ENCODE measurements at regions not wholly inside any gene's neighbourhood (a gene's known extent, or its start where the extent isn't known, plus 50 kb on each side); places are given as distances from the start of the nearest gene placed in this dataset.
A peak's percentile ranks its signal among the peaks of the same experiment; 100 is the strongest.
"Not testable (repeated sequence)": the region's sequence is repeated elsewhere in the genome, so short reads cannot be mapped to it uniquely, and the experiment has no call there.

DNA sequence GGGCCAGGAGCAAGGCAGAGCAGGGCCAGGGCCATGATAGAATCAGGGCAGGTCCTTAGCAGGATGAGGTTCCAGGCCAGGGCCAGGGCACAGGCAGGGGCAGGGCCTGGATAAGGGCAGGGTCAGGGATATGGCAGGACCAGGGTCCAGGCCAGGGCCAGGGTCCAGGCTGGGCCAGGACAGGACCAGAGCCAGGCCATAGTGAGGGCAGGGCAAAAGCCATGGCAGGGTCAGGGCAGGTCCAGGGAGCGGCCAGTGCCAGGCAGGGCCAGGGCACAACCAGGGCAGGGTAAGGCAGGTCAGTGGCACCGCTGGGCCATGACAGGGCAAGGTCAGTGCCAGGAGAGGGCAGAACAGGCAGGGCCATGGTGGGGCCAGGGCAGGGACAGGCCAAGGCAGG is 152.2 kb downstream of the LIPI start:
- no peak overlapping the region for H3K27ac Mint-ChIP-seq
- no peaks in the 10 kb centered on the region for H3K9me3 Mint-ChIP-seq
- ATAC-seq (ENCODE audit: low read depth) (no peak), DNase-seq (no peak)
- H3K27me3 Mint-ChIP-seq, result no peaks in the 10 kb centered on the region
- POLR2A ChIA-PET, result no interaction called here
- no peak overlapping the region for H3K4me3 Mint-ChIP-seq
- H3K36me3 Mint-ChIP-seq, result peaks cover 13% of the 10 kb centered on the region
- H3K4me1 Mint-ChIP-seq, result no peaks in the 10 kb centered on the region

DNA sequence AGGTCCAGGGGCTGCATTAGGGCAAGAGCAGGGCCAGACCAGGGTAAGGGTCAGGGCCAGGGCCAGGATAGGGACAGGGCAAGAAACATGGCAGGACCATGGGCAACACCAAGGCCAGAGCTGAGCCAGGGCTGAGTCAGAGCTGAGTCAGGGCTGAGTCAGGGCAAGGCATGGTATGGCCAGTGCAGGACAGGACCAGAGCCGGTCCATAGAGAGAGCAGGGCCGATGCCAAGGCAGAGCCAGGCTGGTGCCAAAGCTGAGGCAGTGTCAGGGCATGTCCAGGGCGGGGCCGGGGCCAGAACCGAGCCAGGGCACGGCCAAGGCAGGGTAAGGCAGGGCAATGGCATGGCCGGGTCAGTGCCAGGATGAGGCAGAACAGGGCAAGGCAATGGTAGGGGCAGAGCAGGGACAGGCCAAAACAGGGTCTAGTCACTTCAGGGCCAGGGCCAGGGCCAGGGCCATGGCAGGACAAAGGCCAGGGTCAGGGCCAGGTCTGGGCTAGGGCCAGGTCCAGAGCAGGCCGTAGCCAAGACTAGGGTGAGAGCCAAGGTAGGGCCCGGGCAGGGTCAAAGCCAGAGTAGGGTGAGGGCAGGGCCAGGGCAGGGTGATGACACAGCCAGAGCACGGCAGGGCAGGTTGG is 152.8 kb downstream of the LIPI start:
- H3K4me1 Mint-ChIP-seq; H3K9me3 Mint-ChIP-seq; POLR2A ChIA-PET; H3K27me3 Mint-ChIP-seq; ATAC-seq (ENCODE audit: low read depth); DNase-seq; H3K4me3 Mint-ChIP-seq: not testable (repeated sequence)
- peak overlapping the region; percentile 42 for H3K27ac Mint-ChIP-seq
- H3K36me3 Mint-ChIP-seq, result peaks cover 11% of the 10 kb centered on the region

DNA sequence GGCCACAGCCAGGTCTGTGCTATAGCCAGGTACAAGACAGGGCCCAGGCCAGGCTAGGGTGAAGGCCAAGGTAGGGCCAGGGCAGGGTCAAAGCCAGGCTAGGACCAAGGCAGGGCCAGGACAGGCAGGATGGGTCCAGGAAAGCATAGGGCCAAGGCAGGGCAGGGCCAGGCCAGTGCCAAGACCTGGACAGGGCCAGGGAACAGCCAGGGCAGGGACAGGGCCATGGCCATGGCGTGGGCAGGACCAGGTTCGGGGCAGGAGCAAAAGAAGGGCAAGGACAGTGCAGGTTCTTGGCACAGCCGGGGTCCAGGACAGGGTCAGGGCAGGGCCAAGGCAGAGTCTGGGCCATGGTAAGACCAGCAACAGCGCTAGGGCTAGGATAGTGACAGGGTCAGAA is 153.4 kb downstream of the LIPI start:
- no peak for DNase-seq
- Mint-ChIP-seq H3K4me1 (no peaks in the 10 kb centered on the region), H3K4me3 (no peak overlapping the region), H3K9me3 (no peaks in the 10 kb centered on the region), H3K27me3 (no peaks in the 10 kb centered on the region), H3K36me3 (peaks cover 10% of the 10 kb centered on the region), H3K27ac (peak overlapping the region; percentile 42)
- POLR2A ChIA-PET, result no interaction called here
- ATAC-seq (ENCODE audit: low read depth), result no peak

DNA sequence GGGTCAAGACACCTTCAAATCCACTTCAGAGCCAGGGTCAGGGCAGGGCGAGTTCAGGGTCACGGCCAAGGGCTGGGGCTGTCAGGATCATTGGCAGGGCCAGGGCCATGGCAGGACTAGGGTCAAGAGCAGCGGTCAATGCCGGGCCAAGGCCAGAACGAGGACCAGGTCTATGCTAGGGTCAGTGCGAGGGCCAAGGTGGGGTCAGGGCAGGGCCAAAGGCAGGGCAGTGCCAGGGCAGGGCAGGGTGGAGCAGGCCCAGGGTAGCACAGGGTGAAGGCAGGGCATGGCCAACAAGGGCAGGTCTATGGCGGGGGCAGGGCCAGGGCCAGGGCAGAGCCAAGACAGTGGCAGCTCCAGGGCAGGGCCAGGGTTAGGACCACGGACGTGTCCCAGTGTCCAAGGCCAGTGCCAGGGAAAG is 154.0 kb downstream of the LIPI start:
- no peaks in the 10 kb centered on the region for H3K27me3 Mint-ChIP-seq
- no peaks in the 10 kb centered on the region for H3K9me3 Mint-ChIP-seq
- no peak overlapping the region for H3K27ac Mint-ChIP-seq
- no peaks in the 10 kb centered on the region for H3K4me1 Mint-ChIP-seq
- peaks cover 10% of the 10 kb centered on the region for H3K36me3 Mint-ChIP-seq
- POLR2A ChIA-PET, result no interaction called here
- ATAC-seq (ENCODE audit: low read depth) (no peak), DNase-seq (no peak)
- H3K4me3 Mint-ChIP-seq, result no peak overlapping the region

DNA sequence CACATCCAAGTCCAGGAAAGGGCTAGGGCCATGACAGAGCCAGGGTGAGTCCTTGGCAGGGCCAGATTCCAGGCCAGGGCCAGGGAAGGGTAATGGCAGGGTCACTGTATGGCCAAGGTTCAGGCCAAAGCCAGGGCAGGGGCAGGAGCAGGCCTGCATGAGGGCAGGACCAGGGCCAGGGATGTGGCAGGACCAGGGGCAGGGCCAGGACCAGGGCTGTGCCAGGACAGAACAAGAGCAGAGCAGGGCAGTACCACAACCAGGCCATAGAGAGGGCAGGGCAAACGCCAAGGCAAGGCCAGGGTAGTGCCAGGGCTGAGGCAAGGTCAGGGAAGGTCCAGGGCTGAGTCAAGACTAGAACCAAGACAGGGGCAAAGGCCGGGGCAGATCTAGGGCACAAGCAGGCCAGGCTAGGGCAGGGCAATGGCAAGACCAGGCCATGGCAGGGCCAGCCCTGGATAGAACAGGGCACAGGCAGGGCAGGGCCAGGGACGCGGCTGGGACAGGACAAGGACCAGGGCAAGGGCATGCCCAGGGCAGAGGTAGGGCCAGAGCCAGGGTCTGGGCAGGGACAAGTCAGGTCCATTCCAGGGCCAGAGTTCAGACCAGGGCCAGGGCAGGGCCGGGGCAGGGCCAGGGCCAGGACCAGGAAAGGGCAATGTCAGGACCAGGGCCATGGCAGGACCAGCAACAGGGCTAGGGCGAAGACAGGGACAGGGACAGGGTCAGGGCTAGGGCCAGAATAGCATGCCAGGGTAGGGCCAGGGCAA is 154.8 kb downstream of the LIPI start:
- POLR2A ChIA-PET, H3K27me3 Mint-ChIP-seq: not testable (repeated sequence)

DNA sequence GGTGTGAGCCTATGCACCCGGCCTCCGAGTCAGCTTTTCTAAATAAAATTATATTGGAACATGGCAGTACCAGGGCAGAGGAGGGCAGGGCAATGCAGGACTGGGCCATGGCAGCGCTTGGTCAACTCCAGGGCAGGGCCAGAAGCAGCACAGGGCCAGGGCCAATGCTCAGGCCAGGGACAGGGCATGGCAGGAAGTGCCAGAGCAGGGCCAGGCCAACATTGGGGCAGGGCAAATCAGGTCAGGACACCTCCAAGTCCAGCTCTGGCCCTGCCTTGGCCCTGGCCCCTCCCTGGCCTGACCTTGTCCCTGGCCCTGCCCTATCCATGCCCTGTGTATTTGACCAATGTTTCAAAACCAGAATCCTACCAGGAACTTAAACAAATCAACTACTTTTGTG is 156.1 kb downstream of the LIPI start:
- no peaks in the 10 kb centered on the region for H3K27me3 Mint-ChIP-seq
- DNase-seq (no peak), ATAC-seq (ENCODE audit: low read depth) (no peak)
- H3K9me3 Mint-ChIP-seq, result no peaks in the 10 kb centered on the region
- peaks cover 2% of the 10 kb centered on the region for H3K36me3 Mint-ChIP-seq
- H3K4me1 Mint-ChIP-seq, result peaks cover 2% of the 10 kb centered on the region
- POLR2A ChIA-PET, result no interaction called here
- H3K4me3 Mint-ChIP-seq, result no peak overlapping the region
- no peak overlapping the region for H3K27ac Mint-ChIP-seq

More for the DNA sequence above, 154.8 kb downstream of the LIPI start:
- not testable (repeated sequence) for H3K4me1 Mint-ChIP-seq; H3K9me3 Mint-ChIP-seq; H3K36me3 Mint-ChIP-seq; H3K4me3 Mint-ChIP-seq; DNase-seq; H3K27ac Mint-ChIP-seq; ATAC-seq (ENCODE audit: low read depth)

DNA sequence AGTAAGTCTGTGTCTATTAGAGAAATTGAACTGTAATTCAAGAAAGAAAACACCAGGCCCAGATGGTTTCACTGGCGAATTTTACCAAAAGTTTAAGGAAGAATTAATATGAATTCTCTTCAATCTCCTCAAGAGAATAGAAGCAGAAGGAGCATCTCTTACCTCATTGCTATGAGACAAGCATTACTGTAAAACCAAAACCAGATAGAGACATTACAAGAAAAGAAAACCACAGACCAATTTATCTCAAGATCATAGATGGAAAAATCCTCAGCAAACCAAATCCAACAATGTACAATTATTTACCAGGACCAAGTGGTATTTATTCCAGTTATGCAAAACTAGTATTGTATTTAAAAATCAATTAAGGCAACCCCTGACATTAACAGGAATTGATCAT is 160.6 kb downstream of the LIPI start:
- no peak overlapping the region for H3K4me3 Mint-ChIP-seq
- H3K4me1 Mint-ChIP-seq, result peaks cover 3% of the 10 kb centered on the region
- POLR2A ChIA-PET, result no interaction called here
- no peak overlapping the region for H3K27ac Mint-ChIP-seq
- H3K9me3 Mint-ChIP-seq, result no peaks in the 10 kb centered on the region
- no peaks in the 10 kb centered on the region for H3K27me3 Mint-ChIP-seq
- ATAC-seq (ENCODE audit: low read depth), result no peak
- peaks cover 6% of the 10 kb centered on the region for H3K36me3 Mint-ChIP-seq
- no peak for DNase-seq

DNA sequence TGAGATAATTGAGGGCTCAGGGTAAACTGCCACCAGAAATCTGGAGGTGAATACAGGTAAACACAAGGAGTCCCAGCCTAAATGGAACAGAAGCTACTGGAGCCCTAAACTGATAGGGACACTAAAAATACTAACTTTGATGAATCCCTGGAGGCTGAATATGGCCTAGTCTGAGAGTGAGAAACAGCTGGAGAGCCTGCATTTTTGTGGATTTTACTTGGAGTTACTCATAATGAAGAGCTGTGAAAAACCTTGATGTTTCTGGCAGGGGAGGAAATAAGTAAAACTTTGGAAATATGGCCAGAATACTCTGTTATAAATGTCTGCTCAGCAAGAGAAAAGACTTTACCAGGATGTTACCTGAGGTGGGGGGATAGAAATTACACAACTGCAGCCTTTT is 164.4 kb downstream of the LIPI start:
- no peak for ATAC-seq (ENCODE audit: low read depth)
- Mint-ChIP-seq H3K9me3 (no peaks in the 10 kb centered on the region), H3K27me3 (no peaks in the 10 kb centered on the region), H3K27ac (no peak overlapping the region), H3K4me1 (peaks cover 3% of the 10 kb centered on the region), H3K36me3 (peaks cover 6% of the 10 kb centered on the region), H3K4me3 (no peak overlapping the region)
- DNase-seq, result no peak
- POLR2A ChIA-PET, result no interaction called here

DNA sequence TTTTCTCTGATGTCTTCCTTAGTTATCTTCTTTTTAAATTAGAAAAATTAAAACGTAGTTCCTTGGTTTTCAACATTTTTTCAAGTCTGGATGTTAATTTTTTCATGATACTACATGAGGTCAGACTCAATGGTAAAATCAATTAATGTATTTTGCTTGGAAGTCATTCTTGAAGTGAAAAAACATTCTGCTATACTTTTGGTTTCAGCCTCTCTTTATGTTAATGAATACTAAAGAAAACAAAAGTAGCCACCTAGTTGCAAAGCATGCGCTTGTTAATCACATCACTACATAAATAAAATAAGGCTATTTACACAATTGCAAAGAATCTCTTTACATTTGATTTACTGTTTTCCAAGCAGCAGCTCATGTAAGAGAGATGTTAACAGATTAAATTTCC is 170.4 kb downstream of the LIPI start:
- no peak for ATAC-seq (ENCODE audit: low read depth)
- peaks cover 19% of the 10 kb centered on the region for H3K36me3 Mint-ChIP-seq
- POLR2A ChIA-PET, result no interaction called here

DNA sequence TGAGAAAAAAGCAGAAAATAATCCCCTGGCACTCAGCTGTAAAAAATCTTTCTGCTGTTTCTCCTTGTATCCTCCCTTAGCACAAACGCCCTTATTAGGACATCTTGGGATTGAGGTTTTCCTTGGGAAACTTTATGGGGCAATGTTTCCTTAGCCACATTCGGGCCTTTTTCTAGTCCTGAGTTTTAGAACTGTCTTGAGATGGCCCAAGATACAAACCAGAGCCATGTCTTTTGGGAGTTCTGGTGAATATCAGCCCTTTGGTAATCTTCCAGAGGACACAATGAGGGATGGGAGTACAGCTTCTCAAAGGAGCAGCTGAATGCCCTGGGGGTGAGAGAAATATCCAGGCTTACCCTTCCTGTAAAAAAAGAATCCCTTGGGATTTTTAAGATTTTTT is 182.1 kb downstream of the LIPI start:
- peaks cover 18% of the 10 kb centered on the region for H3K4me1 Mint-ChIP-seq
- H3K27ac Mint-ChIP-seq; DNase-seq; H3K27me3 Mint-ChIP-seq; ATAC-seq (ENCODE audit: low read depth); POLR2A ChIA-PET; H3K9me3 Mint-ChIP-seq; H3K36me3 Mint-ChIP-seq: not testable (repeated sequence)
- H3K4me3 Mint-ChIP-seq, result peak overlapping the region; percentile 93

More for the DNA sequence above, 170.4 kb downstream of the LIPI start:
- H3K27me3 Mint-ChIP-seq, result no peaks in the 10 kb centered on the region
- no peak overlapping the region for H3K27ac Mint-ChIP-seq
- DNase-seq, result no peak
- H3K9me3 Mint-ChIP-seq, result no peaks in the 10 kb centered on the region
- no peak overlapping the region for H3K4me3 Mint-ChIP-seq
- peaks cover 1% of the 10 kb centered on the region for H3K4me1 Mint-ChIP-seq

DNA sequence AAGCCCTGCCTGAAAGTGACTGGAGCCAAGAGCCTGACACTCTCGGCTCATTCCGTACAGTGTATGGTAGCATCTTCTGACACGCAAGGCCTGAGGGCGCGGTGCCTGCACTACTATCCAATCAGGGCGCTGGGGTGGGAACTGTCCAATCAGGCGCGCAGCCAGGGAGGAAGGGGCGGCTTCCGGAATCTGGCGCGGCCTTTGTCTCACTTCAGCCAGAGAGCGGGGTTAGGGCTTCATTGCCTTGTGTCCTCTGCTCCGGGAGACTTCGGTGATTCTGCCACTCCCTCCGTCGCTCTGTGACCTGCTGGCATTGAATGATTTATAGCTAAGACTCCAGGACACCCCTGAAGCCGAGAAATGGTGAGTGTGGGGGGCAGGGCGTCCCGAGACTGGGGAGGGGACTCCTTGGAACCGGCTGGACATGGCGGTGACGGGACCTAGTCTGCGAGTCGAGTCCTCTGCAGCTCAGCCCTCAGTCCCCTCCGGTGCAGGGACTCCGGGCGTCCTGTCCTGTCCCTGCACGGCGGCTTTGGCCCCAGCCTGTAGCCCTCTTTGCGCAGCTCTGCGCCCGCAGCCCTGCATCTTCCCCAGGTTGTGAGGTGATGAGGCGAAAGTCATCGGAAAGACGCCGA is 183.4 kb downstream of the LIPI start:
- ATAC-seq (ENCODE audit: low read depth), result peak; percentile 100
- H3K27me3 Mint-ChIP-seq, H3K36me3 Mint-ChIP-seq, H3K9me3 Mint-ChIP-seq, POLR2A ChIA-PET: not testable (repeated sequence)
- DNase-seq, result peak; percentile 85
- Mint-ChIP-seq H3K27ac (peak overlapping the region; percentile 94), H3K4me1 (peaks cover 18% of the 10 kb centered on the region), H3K4me3 (peak overlapping the region; percentile 93)

DNA sequence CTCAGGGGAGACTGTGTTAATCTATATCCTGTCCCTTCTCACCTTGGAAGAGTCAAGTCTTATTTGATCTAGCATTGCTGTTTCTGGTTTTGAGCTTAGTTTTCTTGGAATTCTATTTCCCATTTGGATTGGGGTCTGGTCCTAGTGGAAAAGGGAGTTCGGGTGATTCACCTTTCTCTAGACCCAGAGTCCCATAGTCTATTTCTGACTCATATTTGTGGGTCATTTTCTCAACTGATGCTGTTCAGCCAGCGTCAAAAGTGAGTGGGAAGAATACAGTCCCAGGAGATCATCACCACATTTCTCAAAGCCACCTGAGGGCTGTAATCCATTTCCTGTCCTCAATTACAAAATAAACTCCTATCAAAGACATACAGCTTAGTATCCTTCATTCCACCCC is 190.6 kb downstream of the LIPI start:
- H3K4me3 Mint-ChIP-seq; H3K4me1 Mint-ChIP-seq; H3K27ac Mint-ChIP-seq; H3K27me3 Mint-ChIP-seq; H3K9me3 Mint-ChIP-seq; H3K36me3 Mint-ChIP-seq; ATAC-seq (ENCODE audit: low read depth); DNase-seq; POLR2A ChIA-PET: not testable (repeated sequence)

DNA sequence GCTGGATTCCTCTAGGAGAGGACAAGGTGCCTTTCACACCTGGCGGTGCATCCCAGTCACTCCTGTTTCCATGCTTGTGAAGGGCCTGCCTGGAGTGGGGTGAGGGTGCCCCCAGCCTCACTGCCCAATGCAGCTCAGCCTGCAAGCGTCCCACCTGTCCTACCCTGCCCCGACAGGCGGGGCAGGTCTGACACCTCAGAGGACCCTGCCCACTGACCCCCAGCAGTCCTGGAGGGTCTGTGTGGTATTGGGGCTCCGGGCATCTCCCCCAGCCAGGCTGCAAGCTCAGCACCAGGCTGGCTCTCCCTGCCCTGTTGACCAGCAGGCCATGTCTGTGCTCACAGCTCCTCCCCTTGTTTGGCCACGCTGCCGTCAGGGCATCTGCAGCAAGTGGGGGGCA is 194.9 kb downstream of the LIPI start:
- H3K27me3 Mint-ChIP-seq; H3K4me1 Mint-ChIP-seq; ATAC-seq (ENCODE audit: low read depth); H3K9me3 Mint-ChIP-seq; POLR2A ChIA-PET; H3K36me3 Mint-ChIP-seq; H3K27ac Mint-ChIP-seq; H3K4me3 Mint-ChIP-seq; DNase-seq: not testable (repeated sequence)

Data from activated naive CD8-positive, alpha-beta T cell treated with anti-CD3 and anti-CD28 coated beads, Interleukin-2, amount 10 ng/mL, durations not matched to agents 7 days and 5 days (primary cell).